ENCODE measurements at regions not wholly inside any gene's neighbourhood (a gene's known extent, or its start where the extent isn't known, plus 50 kb on each side); places are given as distances from the start of the nearest gene placed in this dataset.
A peak's percentile ranks its signal among the peaks of the same experiment; 100 is the strongest.
"Not testable (repeated sequence)": the region's sequence is repeated elsewhere in the genome, so short reads cannot be mapped to it uniquely, and the experiment has no call there.

- intact Hi-C loops (cut with DNase I): not testable (repeated sequence)
- DNase-seq (ENCODE audit: low spot score): peak; percentile 32
Observed at GRCh38 chr1:228611707-228612106, 123.6 kb upstream of the RHOU start.

- peak; percentile 75 for DNase-seq (ENCODE audit: low spot score)
Observed at GRCh38 chr1:228622002-228622716, 113.1 kb upstream of the RHOU start.

DNA sequence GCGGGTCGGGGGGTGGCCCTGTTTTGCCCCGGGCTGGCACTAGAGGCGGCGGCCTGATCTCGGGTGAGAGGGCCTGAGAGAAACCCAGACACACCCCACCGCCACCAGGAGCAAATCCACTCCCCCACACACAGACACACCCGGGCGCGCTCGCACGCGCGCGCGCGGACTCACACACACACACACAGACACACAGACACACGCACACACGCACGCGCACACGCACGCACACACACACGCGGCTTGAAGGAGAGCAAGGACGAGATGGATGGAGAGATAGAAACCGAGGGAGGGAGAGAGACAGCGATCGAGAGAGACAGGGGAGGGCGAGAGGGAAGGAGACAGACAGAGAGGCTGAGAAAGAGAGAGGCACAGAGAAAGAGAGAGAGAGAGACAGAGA lies 108.8 kb upstream of the RHOU start:
- peak; percentile 28 for DNase-seq (ENCODE audit: low spot score)
- intact Hi-C loops (cut with DNase I): not testable (repeated sequence)

More at GRCh38 chr1:228622002-228622716, 113.1 kb upstream of the RHOU start:
- intact Hi-C loops (cut with DNase I): not testable (repeated sequence)

GRCh38 chr1:228632858-228633257 lies 102.4 kb upstream of the RHOU start:
- intact Hi-C loops (cut with DNase I): not testable (repeated sequence)
- DNase-seq (ENCODE audit: low spot score): peak; percentile 84

- peak; percentile 95 for DNase-seq (ENCODE audit: low spot score)
- intact Hi-C loops (cut with DNase I): not testable (repeated sequence)
Observed at GRCh38 chr1:228635304-228635703, 100.0 kb upstream of the RHOU start.

DNA sequence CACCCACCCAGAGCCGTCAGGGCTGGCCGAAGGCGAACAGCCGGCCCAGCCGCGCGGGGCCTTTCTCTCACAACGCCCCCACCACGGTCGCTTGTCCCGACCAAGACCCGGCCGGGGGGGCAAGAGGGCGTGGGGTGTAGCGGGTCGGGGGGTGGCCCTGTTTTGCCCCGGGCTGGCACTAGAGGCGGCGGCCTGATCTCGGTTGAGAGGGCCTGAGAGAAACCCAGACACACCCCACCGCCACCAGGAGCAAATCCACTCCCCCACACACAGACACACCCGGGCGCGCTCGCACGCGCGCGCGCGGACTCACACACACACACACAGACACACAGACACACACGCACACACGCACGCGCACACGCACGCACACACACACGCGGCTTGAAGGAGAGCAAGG lies 97.8 kb upstream of the RHOU start:
- DNase-seq (ENCODE audit: low spot score): peak; percentile 69

DNA sequence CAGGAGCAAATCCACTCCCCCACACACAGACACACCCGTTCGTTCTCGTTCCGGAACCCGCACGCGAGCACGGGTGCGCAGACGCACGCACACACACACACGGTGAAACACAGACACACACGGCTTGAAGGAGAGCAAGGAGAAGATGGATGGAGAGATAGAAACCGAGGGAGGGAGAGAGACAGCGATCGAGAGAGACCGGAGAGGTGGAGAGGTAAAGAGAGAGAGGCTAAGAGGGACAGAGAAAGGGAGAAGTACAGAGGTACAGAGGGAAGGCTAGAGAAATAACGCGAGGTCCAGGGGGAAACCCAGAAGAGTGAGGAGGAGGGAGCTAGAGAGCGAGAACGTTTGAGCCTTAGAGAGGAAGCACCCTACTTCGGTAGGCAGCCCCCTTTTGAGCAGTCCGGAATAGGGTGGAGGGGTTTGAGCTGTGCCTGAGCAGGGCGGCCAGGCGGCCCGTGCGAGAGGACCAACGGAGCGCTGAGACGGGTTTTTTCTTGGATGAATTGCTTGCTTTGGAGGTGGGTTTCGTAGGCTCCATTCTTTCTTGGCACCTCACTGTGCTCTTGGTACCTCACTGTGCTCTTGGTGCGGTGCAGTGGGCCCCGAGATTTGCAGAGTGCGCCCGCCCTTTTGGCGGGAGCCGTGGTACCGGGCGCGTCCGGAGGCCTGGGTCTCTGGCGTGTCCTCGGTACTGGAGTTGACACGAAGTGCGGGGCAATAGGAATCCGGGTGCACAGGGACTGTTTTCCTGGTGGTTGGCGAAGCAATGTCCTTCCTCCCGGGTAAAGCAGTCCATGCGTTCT lies 88.4 kb upstream of the RHOU start:
- intact Hi-C loops (cut with DNase I): no loop called here
- peak; percentile 87 for DNase-seq (ENCODE audit: low spot score)

More for the DNA sequence above, 97.8 kb upstream of the RHOU start:
- intact Hi-C loops (cut with DNase I): not testable (repeated sequence)

DNA sequence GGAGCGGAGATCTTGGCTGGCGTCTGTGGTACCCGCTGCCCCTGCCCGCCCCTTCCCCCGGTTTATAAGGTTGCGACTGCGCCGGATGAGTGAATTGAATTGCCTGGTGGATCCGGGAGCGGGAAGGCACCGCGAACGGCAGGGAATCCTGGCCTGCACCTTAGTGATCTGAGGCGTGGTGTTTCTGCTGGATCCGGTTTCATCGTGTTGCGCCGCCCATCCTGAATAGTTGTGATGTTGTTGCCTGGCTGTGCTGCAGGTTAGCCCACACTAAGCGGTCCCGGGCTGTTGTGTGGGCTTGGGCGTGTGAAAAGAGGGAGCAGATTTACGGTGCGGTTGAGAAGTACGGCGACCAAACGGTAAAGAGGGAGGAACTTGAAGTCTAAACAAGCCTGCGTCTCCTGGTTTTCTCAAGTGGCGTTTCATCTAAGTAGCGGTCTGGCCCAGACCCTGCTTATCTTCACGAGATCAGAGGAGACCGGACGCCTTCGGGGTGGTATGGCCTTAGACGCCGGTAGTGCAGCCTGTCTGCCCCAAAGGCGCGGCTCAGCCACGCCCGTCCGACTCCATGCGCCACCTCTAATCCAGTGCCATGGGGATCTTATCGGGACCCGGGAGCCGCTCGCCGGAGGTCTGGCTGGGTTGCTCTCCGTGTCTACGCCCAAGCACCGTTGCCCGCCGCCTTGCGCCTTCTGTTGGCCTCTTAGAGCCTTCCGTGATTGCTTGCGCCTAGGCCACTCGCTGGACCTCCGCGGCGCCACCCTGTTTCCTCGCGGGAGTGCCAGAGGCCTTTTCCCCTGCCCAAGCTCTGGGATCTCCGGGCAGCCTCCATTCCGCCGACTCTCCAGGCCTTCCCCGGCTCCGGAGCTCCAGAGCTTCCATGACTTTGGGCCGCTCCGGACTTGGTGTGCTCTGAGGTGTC lies 87.5 kb upstream of the RHOU start:
- intact Hi-C loops (cut with DNase I): no loop called here
- no peak for DNase-seq (ENCODE audit: low spot score)

GRCh38 chr1:228648647-228649383 lies 86.5 kb upstream of the RHOU start:
- no peak for DNase-seq (ENCODE audit: low spot score)
- intact Hi-C loops (cut with DNase I): no loop called here

GRCh38 chr1:228650141-228650540 lies 85.1 kb upstream of the RHOU start:
- no peak for DNase-seq (ENCODE audit: low spot score)
- intact Hi-C loops (cut with DNase I): no loop called here

GRCh38 chr1:228650946-228651345 lies 84.3 kb upstream of the RHOU start:
- intact Hi-C loops (cut with DNase I): no loop called here
- no peak for DNase-seq (ENCODE audit: low spot score)

GRCh38 chr1:228652116-228652515 lies 83.2 kb upstream of the RHOU start:
- intact Hi-C loops (cut with DNase I): no loop called here
- DNase-seq (ENCODE audit: low spot score): no peak

GRCh38 chr1:228653057-228653456 lies 82.2 kb upstream of the RHOU start:
- DNase-seq (ENCODE audit: low spot score); intact Hi-C loops (cut with DNase I): not testable (repeated sequence)

- intact Hi-C loops (cut with DNase I): no loop called here
- DNase-seq (ENCODE audit: low spot score): no peak
Observed at GRCh38 chr1:228653748-228654147, 81.5 kb upstream of the RHOU start.

- no peak for DNase-seq (ENCODE audit: low spot score)
- intact Hi-C loops (cut with DNase I): no loop called here
Observed at GRCh38 chr1:228655796-228656394, 79.4 kb upstream of the RHOU start.

DNA sequence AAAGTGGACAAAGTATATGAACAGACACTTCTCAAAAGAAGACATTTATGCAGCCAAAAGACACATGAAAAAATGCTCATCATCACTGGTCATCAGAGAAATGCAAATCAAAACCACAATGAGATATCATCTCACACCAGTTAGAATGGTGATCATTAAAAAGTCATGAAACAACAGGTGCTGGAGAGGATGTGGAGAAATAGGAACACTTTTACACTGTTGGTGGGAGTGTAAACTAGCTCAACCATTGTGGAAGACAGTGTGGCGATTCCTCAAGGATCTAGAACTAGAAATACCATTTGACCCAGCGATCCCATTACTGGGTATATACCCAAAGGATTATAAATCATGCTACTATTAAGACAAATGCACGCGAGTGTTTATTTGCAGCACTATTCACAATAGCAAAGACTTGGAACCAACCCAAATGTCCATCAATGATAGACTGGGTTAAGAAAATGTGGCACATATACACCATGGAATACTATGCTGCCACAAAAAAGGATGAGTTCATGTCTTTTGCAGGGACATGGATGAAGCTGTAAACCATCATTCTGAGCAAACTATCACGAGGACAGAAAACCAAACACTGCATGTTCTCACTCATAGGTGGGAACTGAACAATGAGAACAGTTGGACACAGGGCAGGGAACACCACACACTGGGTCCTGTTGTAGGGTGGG lies 73.1 kb upstream of the RHOU start:
- DNase-seq (ENCODE audit: low spot score): not testable (repeated sequence)
- intact Hi-C loops (cut with DNase I): loop anchor here (5.0 to 10.0 kb wide), 3 partner anchors 495 to 823 kb away; no protein-coding TSS in a partner anchor

DNA sequence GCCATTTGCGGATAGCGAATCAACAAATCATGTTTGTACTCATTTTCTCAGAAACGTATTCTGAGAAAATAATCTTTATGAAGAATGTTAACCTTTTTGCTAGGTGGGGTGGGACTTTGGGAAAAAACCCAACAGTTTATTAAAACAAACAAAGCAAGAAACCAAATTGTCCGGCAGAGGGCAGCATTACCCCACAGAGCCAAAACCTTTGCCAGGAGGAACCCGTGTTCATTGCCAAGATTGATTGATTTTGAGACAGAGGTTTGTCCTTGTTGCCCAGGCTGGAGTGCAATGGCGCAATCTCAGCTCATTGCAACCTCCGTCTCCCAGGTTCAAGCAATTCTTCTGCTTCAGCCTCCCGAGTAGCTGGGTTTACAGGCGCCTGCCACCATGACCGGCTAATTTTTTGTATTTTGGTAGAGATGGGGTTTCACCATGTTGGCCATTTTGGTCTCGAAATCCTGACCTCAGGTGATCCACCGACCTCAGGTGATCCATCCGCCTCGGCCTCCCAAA lies 70.8 kb upstream of the RHOU start:
- intact Hi-C loops (cut with DNase I): loop anchor here (5.0 to 10.0 kb wide), 3 partner anchors 493 to 820 kb away; no protein-coding TSS in a partner anchor
- peak; percentile 88 for DNase-seq (ENCODE audit: low spot score)

Data from posterior vena cava (tissue), 2 donors.